Activated T-helper 9 cell treated with anti-CD3 and anti-CD28 coated beads, Interleukin-2, amount 50 U/mL, for 16 hours (primary cell): ENCODE measurements at regions not wholly inside any gene's neighbourhood (a gene's known extent, or its start where the extent isn't known, plus 50 kb on each side); places are given as distances from the start of the nearest gene placed in this dataset.

Experiments
- DNase-seq: peaks from one replicate; pipeline ENCODE4 v3.0.0-alpha.2; 2020; ENCODE audit warnings: low read depth

DNA sequence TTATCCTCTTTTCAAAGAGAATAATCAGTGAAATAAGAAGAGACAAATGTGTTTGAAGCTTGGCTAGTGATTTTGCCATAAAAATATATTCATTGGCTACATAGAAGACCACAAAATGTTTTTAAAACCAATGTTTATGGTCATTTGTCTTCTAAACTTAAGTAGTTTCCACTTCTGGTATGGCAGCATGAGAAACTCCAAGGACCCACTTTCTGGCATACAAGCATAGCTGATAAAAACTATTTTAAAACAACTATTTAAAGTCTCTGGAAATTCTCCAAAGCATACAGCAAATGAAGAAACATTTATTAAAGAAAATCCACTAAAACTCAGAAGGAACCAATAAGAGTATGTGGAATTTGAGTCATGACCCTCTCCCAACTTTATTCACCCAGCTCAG is 89.2 kb upstream of the TOMM7 start:
- DNase-seq = no peak

DNA sequence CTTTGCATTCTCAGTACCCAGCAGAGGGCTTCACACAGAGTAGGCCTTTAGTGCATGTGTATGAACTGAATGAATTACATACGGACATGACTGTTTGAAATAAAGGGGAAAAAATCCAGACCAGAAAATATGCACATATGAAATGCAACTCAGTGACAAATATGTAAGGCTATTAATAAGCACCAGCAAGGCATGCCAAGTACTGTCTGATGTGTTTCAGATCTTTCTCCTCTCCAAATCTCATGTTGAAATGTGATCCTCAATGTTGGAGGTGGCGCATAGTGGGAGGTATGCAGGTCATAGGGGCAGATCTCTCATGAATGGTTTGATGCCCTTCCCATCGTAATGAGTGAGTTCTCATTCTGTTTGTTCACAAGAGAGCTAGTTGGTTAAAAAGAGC is 87.3 kb upstream of the TOMM7 start:
- no peak for DNase-seq

DNA sequence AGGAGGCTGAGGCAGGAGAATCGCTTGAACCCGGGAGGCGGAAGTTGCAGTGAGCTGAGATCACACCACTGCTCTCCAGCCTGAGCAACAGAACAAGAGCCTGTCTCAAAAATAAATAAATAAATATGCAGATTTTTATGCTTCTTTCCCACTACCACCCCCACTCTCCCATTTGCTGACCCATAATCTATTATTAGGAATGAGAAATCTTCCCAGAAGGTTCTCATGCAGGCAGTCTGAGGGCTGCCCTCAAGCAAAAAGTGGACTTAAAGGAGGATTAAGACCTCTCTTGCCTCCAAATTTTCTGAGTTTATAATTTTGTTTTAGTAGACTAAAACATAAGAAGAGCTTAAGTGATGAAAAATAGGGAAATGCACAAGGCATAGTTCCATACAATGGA is 85.2 kb upstream of the TOMM7 start:
- DNase-seq = no peak

DNA sequence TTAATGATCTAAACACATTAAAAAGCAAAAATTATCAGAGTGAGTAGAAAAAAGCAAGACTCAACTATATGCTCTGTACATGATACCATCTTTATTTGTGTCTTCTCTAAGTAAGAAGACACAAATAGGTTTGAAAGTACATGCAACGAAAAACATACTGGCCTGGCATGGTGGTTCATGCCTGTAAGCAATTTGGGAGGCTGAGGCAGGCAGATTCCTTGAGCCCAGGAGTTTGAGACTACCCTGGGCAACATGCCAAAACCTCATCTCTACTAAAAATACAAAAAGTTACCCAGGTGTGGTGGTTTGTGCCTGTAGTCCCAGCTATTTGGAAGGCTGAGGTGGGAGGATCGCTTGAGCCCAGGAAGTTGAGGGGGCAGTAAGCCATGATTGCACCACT is 78.1 kb upstream of the TOMM7 start:
- no peak for DNase-seq

DNA sequence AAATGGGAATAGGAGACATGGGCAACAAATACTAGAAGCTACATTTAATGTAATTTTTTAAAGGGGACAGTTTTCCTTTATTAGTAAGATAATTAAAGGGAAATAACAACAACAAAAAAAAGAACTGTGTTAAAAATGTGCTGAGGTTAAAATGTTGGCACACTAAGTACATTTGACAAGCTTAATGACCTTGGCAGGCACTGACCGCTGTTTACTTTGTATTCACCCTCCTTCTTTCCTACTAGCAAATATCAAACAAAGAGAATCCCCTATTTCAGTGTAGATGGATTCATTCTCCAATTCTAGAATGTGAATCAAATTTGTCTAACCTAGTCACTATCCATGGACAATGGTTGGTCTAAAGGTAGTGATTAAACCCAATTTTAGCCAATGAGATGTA is 77.5 kb upstream of the TOMM7 start:
- no peak for DNase-seq

DNA sequence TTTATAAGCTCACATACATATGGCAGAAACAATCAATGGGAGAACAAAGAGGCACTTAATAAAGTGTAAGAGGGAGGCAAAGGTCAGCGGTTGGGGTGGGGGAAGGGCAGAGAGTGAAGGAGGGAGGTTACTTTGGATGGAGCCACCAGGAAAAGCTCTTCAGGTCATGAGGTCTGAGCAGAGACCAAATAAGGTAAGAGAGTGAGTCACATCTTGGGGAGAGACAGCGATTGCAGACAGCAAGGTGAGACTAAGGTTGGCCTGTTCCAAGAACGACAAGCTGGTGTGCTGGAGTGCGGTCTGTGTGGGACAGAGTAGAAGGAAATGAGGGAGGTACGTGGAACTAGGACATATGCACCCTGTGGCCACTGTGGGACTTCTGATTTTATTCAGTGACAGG is 74.3 kb upstream of the TOMM7 start:
- no peak for DNase-seq

DNA sequence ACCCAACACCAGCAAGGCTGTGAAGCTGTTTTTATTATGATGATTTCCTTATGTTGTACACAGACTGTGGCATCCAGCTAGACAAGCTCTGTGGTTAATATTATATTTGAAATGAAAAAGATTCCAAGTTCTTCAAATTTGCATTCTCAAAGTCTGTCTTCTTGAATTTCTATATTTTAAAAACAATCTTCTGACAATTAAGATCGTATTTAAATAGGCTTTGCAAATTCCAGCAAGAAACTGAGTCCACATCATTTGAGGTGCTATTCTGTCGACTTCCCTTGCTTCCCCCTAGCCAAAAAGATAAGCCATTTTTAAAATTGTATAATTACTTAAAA is 73.1 kb upstream of the TOMM7 start:
- DNase-seq = no peak

DNA sequence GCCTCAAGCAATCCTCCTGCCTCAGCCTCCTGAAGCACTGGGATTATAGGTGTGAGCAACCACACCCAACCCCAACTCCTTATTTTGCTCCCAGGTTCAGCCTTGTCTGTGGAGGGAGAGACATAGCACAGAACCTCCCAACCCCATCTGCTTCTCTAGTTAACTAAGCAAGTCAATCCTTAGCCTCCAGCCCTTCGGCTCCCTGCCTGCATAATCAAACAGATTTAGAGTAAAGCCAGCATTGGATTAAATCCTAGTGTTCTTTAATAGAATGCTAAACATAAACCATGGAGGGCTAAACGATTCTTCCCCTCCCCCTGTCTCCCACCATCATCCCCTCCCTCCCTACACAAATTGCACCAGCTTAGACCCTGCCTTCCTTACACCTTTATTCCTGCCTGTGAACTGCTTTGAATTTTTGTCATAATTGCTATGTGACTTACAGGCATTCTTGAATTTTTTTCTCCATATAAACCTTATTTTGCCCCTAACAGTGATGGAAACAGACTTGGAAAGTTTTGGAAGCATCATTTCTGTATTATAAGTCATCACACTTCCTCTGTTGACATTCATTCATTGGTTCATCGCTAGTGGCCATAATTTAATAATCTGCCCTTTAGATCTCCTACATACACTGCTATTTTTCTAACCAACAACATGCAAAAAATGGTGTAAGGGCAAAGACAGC is 72.6 kb upstream of the TOMM7 start:
- no peak for DNase-seq

DNA sequence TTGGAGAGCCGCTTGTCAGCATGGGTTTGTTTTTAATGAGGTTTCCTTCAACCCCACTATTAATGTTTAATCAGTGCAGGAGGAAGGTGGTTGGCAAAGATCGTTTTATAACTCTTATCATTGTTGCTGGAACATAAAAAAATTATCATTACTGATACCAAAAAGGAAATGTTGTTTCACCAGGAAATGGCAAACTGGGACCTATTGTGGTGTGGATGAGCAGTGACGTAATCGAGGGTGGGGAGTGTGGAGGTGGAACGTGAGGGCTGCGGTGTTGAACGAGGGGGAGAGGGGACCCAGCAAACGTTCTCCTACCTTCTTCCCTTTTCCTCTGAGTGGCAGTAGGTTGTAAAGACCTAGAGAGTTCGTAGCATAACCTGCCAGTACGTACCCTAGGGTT is 71.9 kb upstream of the TOMM7 start:
- DNase-seq = no peak

DNA sequence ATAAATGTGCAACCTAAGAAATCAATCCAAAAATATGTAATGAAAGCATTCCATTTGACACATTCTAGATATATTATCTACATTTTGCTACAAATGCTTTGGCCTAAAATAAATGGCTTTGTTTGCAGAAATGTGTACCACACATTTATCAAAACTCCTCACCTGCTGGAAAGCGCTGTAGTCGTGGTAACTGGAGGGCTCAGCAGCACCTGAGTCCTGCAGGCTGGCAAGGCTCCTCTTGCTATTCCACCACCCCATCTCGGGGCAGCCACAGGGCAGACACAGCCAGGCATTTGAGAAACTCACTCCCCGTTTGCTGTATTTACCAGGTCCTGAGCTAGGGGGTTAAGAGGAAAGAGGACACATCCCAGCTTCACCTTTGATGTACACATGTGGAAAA is 68.1 kb upstream of the TOMM7 start:
- DNase-seq = no peak

DNA sequence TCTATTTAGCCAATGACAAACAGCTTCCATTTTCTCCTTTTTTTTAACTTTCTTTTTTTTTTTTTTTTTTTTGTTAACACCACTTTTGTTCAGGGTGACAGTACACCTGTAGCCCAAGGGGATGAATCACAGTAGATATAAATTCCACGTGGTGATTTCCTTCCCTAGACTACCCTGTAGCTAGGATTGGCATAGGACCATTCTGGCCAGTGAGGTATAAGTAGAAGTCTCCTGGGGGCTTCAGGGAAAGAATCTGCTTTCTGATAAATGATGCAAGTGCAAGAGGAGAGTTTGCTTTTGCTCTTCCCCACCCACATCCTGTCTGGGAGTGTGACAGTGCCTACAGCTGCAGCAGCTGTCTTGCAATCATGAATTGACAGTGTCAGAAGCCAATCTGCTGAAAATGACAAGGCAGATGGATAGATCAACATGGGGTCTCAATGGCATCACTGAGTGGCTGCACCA is 63.2 kb upstream of the TOMM7 start:
- DNase-seq = peak; percentile 33

DNA sequence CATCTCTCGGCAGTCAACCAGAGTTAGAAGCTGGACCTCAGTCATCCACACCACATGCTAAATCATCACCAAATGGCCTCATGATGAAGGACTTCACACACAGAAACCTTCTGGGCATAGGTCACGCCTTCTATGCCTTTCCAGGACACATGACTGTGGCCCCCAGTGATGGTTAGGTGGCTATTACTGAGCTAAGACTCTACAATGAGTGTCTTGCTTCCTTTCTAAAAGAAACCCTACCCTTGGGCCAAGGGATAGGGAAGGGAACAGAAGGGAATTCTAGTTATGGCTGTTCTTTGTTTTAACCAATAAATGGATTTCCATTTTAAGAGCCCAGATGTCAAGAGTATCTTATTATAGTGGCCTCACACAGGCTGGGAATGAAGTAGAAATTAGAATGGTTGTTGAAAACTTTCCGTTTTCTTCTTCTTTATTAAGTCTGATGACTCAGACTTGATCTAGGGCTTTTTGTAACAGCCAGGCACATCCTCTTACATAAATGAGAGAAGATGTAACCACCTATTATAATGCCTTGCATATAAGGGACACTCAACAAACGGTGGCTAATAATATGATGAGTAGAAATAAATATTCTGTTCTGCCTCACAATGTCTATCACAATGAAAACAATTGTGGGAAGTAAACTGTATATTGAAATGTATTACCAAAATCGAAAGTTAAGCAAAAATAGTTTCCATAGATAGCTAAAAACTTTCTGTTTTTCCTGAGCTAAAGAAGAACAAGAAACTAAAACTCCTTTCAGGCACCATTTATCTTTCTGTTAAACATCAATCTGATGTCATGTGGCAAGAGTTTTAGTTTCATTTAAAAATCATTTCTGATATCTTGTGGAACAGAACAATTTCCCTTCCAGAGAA is 62.5 kb upstream of the TOMM7 start:
- no peak for DNase-seq

DNA sequence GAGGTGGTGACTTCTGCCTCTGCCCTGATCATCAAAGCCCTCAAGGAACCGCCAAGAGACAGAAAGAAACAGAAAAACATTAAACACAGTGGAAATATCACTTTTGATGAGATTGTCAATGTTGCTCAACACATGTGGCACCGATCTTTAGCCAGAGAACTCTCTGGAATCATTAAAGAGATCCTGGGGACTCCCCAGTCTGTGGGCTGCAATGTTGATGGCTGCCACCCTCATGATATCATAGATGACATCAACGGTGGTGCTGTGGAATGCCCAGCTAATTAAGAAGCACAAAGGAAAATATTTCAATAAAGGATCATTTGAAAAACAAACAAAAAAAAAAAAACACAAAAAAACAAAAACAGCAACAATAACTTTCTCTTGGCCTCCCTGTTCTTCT is 59.5 kb upstream of the TOMM7 start:
- DNase-seq = no peak

DNA sequence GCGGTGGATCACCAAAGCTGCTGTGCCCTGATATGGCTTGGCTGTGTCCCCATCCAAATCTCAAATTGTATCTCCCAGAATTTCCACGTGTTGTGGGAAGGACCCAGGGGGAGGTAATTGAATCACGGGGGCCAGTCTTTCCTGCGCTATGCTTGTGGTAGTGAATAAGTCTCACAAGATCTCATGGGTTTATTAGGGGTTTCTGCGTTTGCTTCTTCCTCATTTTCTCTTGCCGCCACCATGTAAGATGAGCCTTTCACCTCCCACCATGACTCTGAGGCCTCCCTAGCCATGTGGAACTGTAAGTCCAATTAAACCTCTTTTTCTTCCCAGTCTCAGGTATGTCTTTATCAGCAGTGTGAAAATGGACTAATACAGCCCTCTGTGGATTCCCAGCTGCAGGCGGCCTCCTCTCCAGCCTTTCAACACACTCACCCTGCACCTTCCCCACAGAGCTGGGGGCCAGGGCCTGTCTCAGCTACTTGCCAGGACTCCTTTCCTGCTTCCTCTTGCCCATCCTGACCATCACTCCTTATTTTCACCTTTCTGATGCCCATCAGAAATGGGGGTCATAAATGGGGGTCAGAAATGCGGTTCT is 57.2 kb upstream of the TOMM7 start:
- no peak for DNase-seq

DNA sequence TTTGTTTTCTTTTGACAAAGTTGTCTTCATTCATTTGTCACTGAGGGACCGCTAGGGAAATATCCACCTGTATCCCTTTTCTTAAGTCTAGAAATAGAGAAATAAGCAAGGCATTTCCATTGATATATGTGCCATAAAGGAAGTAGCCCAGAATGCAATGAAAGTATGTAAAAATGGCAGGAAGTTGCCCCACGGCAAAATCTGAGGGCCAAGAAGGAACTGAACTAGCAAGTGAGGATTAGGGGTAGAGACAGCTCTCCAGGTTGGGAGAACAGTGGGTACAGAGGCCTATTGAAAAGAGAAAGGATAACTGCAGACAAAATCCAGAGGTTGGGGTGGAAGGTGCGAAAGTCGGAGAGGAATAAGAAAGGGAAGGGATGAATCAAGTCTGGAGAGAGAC is 56.6 kb upstream of the TOMM7 start:
- DNase-seq = no peak

DNA sequence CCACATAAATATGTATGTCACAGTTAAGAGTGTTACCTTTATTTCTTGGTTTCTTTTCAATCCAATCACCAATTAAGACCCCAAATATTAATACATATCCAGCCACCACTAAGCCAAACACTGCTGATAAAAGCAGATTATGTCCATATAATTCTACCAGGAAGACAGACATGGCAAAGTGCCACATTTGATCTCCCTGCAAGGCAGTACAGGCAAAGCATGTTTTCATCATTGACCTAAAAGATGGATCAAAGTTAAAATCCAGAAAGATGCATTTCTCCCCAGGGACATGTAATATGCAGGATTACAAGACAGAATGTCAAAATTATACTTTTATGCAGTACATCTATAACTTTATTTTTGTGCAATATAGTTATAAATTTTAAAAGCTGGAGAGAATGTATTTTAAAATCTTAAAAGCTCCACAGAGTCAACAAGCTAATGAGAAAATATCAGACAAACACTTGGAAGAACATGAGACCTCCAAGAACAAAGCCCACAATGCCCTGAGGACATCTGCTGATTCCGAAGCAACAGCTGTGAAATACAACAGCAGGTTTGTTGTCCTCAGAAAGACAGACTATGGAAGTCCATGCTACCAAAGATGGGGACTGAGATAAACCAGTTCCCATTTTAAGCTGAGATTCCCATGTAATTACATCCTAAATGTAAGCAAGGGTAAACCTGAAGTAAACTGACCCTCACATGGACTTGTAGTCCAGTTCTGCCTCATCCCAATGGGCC is 54.5 kb upstream of the TOMM7 start:
- DNase-seq = no peak

DNA sequence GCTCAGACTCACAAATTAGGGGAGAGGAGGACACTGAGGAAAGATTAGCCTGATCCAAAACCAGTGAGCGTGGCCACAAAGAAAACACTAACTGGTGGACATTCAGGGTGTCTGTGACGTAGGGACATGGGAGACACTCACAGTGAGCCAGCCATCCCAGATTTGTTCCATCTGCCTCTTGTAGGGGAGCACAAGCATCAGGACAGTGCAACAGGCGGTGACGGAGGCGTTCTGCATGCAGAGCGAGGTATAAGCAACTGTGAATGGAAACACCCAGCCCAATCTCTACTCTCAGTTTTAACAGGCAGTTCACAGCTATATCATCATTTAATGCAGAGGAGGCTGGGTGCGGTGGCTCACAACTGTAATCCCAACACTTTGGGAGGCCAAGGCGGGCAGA is 52.8 kb upstream of the TOMM7 start:
- DNase-seq = no peak

DNA sequence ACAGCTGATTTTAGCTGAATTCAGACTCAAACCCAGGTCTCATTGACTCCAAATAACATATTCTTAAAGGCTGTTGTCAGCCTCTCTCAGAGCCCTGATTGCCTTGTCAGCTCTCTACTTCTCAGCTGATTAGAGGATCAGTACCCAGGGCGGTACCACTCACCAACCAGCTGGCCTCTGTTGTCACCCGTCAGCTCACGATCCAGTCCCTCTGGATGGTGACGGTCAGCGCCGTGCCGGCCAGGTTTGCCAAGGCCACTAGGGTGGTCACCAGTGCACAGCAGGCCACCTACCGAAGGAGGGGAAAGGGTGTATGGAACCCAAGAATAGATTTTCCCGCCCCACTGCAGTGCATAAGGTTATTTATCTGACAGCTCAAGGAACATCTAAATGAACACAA is 52.3 kb upstream of the TOMM7 start:
- DNase-seq = no peak
